ENCODE measurements at regions not wholly inside any gene's neighbourhood (a gene's known extent, or its start where the extent isn't known, plus 50 kb on each side); places are given as distances from the start of the nearest gene placed in this dataset.
A peak's percentile ranks its signal among the peaks of the same experiment; 100 is the strongest.

GRCh38 chr7:69422574-69422985 is 175.7 kb upstream of the AUTS2 start:
- DNase-seq: no peak
- Histone ChIP-seq H3K27me3 (no peaks in the 10 kb centered on the region), H3K4me3 (no peak overlapping the region), H3K4me1 (no peaks in the 10 kb centered on the region), H3K27ac (peak overlapping the region in 1 of 4 donors; percentile 38), H3K9me3 (no peaks in the 10 kb centered on the region), H3K36me3 (no peaks in the 10 kb centered on the region)
- WGBS, 2 donors: 67 to 78% methylated on average over 4 of the region's 4 CpGs
- TF ChIP-seq POLR2AphosphoS5 (IDR thresholded peaks at IDR 0.05) (no peak), POLR2A (IDR thresholded peaks at IDR 0.05) (no peak), CTCF (IDR thresholded peaks at IDR 0.05) (no peak), EP300 (IDR thresholded peaks at IDR 0.05) (no peak)
- intact Hi-C loops (cut with DNase I): no loop called here

- H3K27ac ChIP-seq: no peak overlapping the region
- TF ChIP-seq EP300 (IDR thresholded peaks at IDR 0.05): no peak
- H3K9me3 ChIP-seq: peaks cover 0 to 3% (median 0%) of the 10 kb centered on the region in 4 donors
- no peaks in the 10 kb centered on the region for H3K27me3 ChIP-seq
- 84% methylated on average over 7 of the region's 7 CpGs for WGBS, 2 donors
- no peak for DNase-seq
- H3K4me1 ChIP-seq: peaks cover 0 to 27% (median 20%) of the 10 kb centered on the region in 4 donors
- intact Hi-C loops (cut with DNase I): no loop called here
- H3K36me3 ChIP-seq: no peaks in the 10 kb centered on the region
- H3K4me3 ChIP-seq: no peak overlapping the region
Observed at GRCh38 chr7:69426705-69427104, 171.6 kb upstream of the AUTS2 start.

GRCh38 chr7:69428089-69428488 is 170.2 kb upstream of the AUTS2 start:
- Histone ChIP-seq H3K9me3 (peaks cover 0 to 3% (median 0%) of the 10 kb centered on the region in 4 donors), H3K27me3 (no peaks in the 10 kb centered on the region), H3K27ac (no peak overlapping the region), H3K4me1 (peaks cover 0 to 27% (median 20%) of the 10 kb centered on the region in 4 donors), H3K36me3 (no peaks in the 10 kb centered on the region), H3K4me3 (no peak overlapping the region)
- no peak for DNase-seq
- 58 to 78% methylated on average over 4 of the region's 4 CpGs for WGBS, 2 donors
- TF ChIP-seq POLR2A (IDR thresholded peaks at IDR 0.05): no peak
- no peak for TF ChIP-seq POLR2AphosphoS5 (IDR thresholded peaks at IDR 0.05)
- no peak for TF ChIP-seq CTCF (IDR thresholded peaks at IDR 0.05)
- TF ChIP-seq EP300 (IDR thresholded peaks at IDR 0.05): no peak
- intact Hi-C loops (cut with DNase I): no loop called here

GRCh38 chr7:69429911-69430383 is 168.3 kb upstream of the AUTS2 start:
- TF ChIP-seq CTCF (IDR thresholded peaks at IDR 0.05): no peak
- TF ChIP-seq POLR2AphosphoS5 (IDR thresholded peaks at IDR 0.05): peak in 1 of 4 donors; percentile 26
- peak; percentile 84 for DNase-seq
- peak overlapping the region in 3 of 4 donors; percentile 11 to 18 (median 16) for H3K4me3 ChIP-seq
- H3K27me3 ChIP-seq: no peaks in the 10 kb centered on the region
- H3K4me1 ChIP-seq: peaks cover 0 to 27% (median 20%) of the 10 kb centered on the region in 4 donors
- H3K9me3 ChIP-seq: peaks cover 0 to 3% (median 0%) of the 10 kb centered on the region in 4 donors
- H3K36me3 ChIP-seq: no peaks in the 10 kb centered on the region
- peak overlapping the region; percentile 56 to 65 (median 59) for H3K27ac ChIP-seq
- intact Hi-C loops (cut with DNase I): no loop called here
- 14 to 59% methylated on average over 16 of the region's 16 CpGs for WGBS, 2 donors

- H3K4me3 ChIP-seq: peak overlapping the region in 3 of 4 donors; percentile 11 to 18 (median 16)
- H3K4me1 ChIP-seq: peaks cover 0 to 27% (median 20%) of the 10 kb centered on the region in 4 donors
- H3K36me3 ChIP-seq: no peaks in the 10 kb centered on the region
- no peaks in the 10 kb centered on the region for H3K27me3 ChIP-seq
- no peak for TF ChIP-seq POLR2AphosphoS5 (IDR thresholded peaks at IDR 0.05)
- no peak for TF ChIP-seq POLR2A (IDR thresholded peaks at IDR 0.05)
- no peak for TF ChIP-seq EP300 (IDR thresholded peaks at IDR 0.05)
- no peak for TF ChIP-seq CTCF (IDR thresholded peaks at IDR 0.05)
- peaks cover 0 to 3% (median 0%) of the 10 kb centered on the region in 4 donors for H3K9me3 ChIP-seq
- H3K27ac ChIP-seq: peak overlapping the region; percentile 56 to 65 (median 59)
- WGBS, 2 donors: 34 to 56% methylated on average over 16 of the region's 16 CpGs
- intact Hi-C loops (cut with DNase I): no loop called here
- peak; percentile 73 for DNase-seq
Observed at GRCh38 chr7:69430384-69431021, 167.8 kb upstream of the AUTS2 start.
